ENCODE measurements at regions not wholly inside any gene's neighbourhood (a gene's known extent, or its start where the extent isn't known, plus 50 kb on each side); places are given as distances from the start of the nearest gene placed in this dataset.

- TF ChIP-seq EZH2phosphoT487 (IDR thresholded peaks at IDR 0.05; ENCODE audit: low read depth) = no peak
- TF ChIP-seq, protein P1, sequence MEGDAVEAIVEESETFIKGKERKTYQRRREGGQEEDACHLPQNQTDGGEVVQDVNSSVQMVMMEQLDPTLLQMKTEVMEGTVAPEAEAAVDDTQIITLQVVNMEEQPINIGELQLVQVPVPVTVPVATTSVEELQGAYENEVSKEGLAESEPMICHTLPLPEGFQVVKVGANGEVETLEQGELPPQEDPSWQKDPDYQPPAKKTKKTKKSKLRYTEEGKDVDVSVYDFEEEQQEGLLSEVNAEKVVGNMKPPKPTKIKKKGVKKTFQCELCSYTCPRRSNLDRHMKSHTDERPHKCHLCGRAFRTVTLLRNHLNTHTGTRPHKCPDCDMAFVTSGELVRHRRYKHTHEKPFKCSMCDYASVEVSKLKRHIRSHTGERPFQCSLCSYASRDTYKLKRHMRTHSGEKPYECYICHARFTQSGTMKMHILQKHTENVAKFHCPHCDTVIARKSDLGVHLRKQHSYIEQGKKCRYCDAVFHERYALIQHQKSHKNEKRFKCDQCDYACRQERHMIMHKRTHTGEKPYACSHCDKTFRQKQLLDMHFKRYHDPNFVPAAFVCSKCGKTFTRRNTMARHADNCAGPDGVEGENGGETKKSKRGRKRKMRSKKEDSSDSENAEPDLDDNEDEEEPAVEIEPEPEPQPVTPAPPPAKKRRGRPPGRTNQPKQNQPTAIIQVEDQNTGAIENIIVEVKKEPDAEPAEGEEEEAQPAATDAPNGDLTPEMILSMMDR (IDR thresholded peaks at IDR 0.05; ENCODE audit: low read depth, low read length) = no peak
Observed at GRCh38 chr5:75933489-75933888, 149.7 kb upstream of the SV2C start.

Data from OCI-LY3 (cell line).